Fibroblast of skin of scalp (primary cell): ENCODE measurements at regions not wholly inside any gene's neighbourhood (a gene's known extent, or its start where the extent isn't known, plus 50 kb on each side); places are given as distances from the start of the nearest gene placed in this dataset.

ENCODE experiments used
- DNase-seq: peaks from one replicate; pipeline ENCODE4 v3.0.0-alpha.2; 2013

DNA sequence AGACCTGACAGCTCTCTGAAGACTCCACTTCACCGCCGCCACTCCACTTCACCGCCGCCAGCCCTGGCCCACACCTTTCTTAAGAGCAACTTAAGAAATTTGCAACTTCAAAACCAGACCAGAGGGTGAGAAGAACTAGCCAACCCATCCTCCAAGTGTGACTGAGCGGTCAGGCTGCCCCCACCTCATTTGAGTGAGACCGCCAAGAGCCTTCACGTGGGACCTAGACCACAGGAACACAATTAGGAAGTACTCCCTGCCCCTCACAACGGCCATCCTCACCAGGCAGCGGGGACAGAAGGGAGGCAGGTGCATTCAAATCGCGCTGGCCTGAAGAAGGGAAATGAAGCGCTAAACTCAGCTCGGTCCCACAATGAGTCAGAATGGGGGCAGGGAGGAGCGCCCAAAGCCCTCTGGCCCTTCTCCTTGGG lies 156.8 kb upstream of the BCL6 start:
- DNase-seq, result no peak

DNA sequence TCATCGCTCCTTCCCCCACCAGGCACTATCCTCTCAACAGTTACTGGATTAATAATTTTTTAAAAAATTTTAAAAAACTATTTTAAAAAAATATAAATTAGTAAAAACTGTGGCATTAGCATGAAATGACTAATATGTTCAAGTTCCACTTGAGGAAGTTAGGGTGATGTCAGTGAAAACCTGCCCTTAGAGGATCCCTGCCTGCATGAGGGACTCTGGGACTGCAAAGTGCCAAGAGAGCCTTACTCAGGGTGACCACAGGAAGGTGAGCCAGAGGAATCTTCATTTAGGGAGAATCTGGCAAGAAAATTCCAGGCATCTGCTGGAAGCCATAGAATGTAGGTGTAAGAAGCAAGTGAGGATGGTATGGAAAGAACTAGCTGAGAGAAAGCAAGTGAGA lies 157.7 kb upstream of the BCL6 start:
- no peak for DNase-seq

DNA sequence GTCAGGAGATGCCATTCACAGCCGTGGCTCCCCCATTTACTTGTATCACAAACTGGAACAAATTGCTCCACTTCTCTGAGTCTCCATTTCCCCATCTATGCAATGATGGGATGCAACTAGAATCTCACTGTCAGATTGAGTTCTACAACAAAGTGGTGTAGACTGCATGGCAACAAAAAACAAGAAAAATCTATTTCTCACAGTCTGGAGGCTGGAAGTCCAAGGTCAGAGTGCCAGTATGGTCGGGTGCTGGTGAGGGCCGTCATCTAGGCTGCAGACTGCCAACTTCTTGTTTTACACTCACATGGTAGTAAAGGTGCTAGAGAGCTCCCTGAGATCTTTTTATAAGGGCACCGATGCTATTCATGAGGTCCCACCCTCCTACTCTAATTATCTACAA lies 158.4 kb upstream of the BCL6 start:
- no peak for DNase-seq

DNA sequence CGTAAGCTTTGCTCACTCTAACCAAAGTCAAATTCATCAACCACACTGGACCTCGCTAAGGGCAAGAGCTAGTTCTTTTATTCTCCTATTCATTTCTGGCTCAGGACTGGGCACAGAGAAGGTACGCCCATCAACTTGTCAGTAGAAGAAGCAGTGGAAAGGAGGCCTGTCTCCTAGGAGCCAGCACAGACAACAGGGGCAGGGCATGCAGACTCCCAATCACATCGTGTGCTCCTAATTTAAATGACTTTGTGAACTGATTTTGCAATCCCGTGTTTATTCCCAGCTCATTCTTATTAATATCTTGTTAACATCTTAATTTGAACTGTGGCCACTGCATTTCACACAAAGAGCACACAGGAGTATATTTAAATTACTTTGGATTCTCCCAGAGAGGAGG lies 161.1 kb upstream of the BCL6 start:
- no peak for DNase-seq

DNA sequence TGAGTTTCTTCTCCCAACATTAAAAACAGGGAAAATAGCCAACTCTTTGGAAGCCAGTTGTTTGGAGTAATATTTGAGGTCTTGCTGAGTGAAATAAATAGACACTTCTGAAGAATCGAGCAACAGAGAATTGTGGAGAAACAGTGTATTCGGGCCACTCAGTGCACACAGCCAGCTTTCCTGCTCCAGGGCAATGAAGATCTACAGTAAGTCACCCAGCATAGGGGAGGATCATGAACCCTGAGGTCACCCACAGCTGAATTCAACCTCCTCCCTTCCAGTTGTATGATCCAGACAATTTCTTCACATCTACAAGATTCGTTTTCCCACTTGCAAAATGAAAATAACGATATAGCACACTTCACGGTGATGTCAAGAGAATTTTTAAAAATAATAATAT lies 161.7 kb upstream of the BCL6 start:
- DNase-seq, result no peak

DNA sequence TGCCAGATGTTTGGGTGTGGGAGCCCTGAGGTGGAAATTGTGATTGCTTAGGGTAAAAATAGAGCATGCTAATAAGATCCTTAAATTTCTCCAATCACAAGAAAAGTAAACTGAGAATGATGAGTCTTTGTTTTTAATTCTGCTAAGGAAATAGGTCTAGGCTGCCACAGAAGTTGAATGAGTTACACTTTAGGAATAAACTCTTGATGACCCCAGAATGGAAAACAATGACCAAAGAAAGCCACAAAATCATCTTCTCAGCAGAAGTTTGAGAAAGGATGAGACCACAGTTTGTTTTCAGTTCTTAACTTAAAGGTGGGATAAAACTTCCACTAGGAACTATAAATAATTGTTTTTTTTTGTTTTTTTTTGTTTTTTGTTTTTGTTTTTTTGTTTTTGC lies 164.6 kb upstream of the BCL6 start:
- DNase-seq, result no peak

DNA sequence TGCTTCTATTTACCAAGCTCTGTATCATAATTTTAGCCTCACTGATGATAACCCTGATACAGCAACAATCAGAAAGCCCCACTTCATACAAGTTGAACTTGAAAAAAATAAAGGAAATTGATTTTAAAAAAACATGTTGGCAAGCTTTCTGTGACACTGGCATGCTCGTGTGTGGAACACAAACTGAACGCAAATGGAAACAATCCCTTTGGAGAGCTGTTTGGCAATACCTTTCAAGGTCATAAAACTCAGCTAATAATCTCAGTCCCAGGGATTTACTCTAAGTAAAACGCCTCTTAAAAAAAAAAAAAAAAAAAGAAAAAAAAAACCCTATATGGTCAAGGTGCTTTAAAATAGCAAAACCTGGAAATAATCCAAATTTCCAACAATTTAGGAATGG lies 166.7 kb upstream of the BCL6 start:
- no peak for DNase-seq

DNA sequence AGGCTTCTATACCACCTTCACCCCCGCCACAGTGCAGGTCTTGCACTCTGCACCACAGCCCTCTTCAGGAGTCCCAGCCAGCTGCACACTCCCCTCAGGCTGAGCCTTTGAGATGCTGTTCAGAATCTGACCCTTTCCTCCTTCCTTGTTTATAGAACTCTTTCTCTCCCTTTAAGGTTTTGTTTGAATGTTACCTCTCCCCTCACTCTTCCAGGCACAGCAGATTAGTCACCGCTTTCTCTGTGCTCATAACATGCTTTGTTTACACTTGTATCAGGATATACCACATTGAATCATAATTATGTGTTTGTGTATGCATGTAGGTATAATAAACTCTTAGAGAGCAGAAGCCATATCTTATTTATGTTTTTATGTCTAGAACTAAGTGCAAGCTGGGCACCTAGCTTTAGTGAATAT lies 168.4 kb upstream of the BCL6 start:
- no peak for DNase-seq

DNA sequence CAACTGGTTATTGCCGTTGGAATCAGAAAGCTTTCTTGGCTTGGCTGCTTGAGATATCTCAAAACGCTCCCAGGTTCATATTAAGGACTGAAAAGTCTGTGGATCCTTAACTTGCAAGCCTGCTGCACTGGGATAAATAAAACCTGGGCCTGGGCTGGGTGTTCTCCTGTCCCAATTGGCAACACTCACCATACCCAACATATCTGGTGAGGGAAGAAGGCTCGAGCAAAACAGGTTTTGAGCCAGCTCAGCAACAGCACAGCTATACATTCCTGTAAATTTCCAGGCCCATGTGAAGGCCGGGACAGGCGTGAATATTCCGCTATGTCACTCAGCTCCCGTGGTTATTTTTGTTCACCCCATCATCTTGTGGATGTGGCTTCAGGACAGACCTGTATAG lies 169.0 kb upstream of the BCL6 start:
- DNase-seq, result no peak

DNA sequence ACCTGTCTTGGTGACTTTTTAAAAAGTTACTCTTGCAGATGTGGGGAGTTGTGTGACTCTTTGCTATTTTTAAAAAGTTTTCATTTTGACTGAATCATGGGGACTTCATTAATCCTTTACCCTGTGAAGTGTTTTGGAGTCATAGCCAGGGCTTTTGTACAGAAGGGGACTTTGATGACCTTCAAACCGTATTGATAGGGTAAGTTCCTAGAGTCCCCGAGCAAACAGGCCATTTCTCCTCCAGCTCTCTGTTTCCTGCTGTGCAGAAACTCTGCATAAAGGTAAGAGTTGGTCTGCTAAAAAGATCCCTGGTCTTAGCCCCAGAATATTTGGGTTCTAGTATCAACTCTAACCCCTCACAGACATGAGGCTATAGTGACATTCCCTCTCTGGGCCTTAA lies 170.8 kb upstream of the BCL6 start:
- no peak for DNase-seq

DNA sequence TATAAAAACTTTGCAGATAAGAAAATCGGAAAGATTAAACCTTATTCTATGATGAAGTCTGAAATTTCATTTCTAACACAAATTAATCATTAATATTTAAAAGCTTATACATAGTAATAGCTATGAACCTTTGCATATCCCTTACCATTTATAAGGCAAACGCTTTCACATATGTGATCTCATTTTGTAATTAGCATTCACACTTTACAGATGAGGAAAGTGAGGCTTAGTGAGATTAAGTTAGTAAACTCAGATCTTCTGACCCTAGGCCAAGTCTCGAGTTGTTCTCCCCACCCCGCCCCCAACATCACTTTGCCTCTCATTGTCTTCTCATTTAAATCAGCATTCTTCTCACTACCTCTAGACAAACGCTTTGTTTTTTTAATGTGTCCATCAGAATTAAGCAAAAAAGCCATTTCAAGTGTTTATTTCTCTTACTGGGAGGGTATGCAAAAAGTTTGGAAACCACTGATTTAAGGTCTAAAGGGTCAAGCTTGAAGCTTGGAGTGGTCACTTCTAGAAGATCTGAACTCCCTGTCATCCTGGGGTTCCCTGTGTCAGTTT lies 172.9 kb upstream of the BCL6 start:
- no peak for DNase-seq

DNA sequence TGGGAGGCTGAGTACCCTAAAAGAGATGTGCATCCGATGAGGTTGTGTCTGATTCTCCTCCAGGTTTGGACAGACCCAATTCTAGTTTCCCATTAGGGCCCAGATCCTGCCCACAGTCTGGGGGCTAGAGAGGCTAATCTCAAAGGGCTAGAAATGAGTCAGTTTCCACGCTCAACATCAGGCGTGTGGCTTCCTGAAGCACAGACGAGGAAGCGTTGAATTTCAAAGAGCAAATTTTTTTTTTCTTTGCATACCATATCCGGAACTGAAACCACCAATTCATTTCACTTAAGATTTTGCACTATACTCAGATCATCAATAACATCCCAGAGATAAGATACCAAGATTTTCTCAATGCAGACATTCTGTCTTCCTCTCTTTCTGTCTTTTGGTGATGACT lies 173.8 kb upstream of the BCL6 start:
- no peak for DNase-seq

DNA sequence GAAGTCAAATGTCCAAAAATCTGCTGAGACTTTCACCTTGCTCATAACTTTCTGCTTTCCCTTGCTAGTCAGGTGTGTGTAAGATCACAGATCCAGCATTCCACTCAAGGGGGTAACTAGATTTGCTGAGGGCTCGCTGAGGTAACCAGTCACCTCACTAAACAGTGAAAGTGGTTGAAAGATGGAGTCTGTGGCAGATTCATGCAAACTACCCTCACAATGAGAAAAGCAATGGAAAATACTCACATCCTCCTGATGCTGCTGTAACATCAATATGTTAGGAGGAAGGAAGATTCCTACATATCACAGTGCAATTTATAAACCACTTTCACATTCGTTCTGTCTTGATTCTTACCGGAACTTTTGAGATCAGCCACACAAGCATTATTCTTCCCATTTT lies 174.3 kb upstream of the BCL6 start:
- DNase-seq, result no peak

DNA sequence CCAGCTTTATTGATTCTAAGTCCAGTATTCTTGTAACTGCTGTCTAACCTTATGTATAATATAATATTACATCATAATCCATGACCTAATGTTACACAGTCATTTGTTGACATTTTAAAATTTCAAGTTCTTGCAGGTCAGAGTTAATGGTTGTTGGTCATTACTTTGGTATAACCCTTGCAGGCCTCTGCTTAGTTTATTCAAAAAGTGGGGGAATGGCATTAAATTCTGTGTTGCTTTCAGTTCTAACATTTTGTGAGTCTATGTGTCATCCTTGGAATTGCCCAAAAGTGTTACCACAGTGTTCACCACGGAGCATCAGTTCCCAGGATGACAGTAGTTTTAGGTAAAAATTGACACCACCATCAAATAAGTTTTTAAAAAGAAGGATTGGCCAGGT lies 174.8 kb upstream of the BCL6 start:
- DNase-seq, result no peak

DNA sequence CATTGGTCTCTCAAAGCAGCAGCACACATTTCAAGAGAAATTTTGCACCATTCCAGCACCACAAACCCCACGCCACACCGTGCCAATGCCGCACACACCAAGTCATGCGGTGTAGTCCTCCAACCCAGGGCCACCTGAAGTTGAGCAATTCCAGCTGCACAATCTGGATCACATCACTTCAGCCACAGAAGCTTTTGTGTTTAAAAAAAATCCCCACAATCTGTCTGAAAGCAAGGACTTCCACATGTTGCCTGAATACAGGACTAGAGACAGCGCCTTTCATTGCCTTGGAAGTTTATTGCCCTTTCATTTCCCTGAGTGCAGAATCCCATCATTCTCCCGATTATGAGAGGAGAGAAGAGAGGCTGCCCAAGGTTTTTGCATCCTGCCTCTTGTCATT lies 175.6 kb upstream of the BCL6 start:
- no peak for DNase-seq

DNA sequence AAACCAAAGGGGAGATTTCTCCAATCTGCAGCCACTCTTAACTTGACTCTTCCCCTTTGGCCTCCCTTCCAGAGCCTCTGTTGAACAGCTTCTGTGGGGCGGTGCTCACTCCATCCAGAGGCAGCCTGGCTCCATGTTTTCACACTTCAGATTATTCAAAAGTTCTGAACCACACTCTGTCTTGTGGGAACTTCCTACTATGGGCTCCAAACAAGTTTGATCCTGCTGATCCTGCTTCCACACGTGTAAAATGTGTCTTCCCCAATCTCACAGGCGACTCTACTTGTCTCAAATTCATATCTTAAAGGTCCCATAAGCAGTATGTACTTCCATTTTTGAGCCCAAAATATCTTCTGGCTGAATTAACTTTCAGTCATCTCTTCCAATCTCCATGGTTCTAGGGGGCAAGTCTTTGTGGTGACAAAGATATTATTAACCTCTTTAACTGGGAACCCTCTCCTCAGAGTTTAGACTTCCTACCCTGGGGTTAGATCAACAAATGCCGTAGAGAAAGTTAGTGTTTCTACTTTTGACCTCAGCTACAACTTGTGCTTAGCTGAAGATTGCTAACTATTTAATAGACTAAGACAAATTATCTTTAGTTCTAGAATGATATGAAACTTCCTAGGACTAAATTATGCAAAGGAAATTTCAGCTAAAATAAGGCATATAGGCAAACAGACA lies 176.3 kb upstream of the BCL6 start:
- DNase-seq, result no peak

DNA sequence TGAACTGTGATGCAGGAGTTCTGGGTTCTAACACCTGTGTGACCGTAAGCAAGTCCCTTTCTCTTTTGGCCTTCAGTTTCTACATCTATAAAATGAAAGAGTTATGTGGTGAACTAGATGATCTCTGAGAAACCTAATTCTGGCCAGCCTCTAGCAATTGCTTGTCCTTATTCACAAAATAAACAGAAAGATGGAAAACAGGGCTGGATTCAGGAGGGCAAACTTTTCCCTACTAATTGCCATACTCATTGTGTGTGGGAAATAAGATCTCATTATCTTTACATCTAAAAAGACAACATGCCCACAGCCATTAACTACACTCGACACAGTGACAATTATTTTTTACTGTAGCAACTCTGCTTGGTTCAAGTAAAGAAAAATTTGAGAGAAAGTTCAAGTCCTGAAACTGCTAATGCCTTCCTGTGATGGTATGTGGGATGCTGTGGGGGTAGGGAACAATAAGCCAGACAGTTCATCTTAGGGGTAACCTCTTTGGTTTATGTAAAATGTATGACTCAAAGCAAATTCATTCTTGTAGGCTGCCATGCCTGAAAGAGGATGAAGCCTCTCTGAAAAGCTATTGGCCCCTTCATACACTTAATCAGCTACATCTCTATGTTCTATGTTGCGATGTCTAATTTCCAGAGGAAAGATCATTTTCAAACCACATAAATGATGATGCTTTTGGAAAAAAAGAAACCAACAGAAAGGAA lies 177.6 kb upstream of the BCL6 start:
- DNase-seq, result peak; percentile 74

DNA sequence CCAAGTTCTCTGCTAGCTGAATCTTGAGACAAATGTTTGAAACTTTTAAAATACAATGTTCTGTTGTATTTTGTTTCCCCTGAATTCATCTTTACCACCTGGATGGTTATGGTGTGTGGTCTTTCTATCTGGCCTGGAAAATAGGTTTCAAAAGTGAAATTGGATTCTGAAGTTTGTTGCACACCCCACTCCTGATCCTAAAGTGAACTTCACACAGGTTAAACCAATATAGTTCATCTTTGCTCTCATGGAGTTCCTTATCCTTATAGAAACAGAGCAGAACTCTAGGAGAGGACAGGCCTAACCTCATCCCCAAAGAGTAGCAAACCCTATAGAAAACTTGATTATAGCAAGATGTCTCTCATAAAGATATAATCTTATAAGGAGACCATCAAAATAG lies 179.4 kb upstream of the BCL6 start:
- DNase-seq, result no peak

DNA sequence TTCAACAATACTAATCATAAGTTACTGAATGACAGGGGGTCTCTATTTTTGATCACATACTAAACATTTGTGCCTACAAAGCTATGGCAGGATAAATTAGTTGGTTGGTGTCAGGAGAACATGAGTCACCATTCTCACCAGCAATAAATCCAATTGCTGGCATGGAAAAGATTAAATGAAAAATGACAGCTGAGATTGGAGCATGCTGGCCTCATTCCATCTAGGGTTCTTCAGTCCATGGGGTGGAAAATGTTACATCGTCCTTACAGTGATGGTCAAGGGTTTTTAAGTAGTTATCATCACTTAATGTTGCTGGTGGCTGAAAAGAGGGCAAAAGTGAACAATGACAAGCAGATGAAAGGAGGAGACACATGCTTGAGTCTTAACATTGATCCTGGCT lies 180.1 kb upstream of the BCL6 start:
- no peak for DNase-seq

DNA sequence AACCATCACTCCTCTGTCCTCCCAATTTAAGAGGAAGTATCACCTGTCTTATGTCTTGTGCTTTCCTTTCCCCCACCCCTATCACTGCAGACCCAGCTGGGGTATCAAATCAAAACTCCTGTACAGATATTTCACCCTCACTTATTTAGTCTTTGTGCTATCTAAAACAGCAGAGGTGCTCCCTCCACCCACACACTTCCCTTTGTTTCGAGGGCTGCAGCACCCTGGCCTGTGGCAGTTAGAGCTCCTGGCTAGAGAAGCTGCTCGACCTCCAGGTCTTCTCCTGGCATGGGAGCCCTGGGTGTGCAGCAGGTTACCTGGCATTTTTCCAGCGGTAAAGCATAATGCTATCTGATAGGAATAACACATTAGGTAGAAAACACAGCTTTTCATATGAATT lies 181.4 kb upstream of the BCL6 start:
- no peak for DNase-seq

DNA sequence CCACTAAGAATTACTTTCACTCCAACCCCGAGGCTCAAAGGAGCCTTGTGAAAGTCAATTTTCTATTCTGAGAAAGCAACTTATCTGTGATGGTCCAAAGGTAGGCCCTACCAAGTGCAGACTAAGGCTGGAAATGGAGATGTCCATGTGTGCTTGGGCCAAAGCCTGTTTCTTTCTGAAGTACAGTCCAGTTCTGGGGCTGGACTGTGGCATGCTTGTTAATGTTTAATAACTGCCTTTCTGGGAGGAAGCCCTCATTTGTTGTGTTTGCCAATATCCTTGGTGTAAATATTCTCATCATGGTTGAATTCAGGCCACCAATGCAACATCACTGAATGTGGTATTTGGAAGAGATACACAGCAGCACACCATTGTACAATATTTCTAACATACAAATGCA lies 182.3 kb upstream of the BCL6 start:
- DNase-seq, result no peak

DNA sequence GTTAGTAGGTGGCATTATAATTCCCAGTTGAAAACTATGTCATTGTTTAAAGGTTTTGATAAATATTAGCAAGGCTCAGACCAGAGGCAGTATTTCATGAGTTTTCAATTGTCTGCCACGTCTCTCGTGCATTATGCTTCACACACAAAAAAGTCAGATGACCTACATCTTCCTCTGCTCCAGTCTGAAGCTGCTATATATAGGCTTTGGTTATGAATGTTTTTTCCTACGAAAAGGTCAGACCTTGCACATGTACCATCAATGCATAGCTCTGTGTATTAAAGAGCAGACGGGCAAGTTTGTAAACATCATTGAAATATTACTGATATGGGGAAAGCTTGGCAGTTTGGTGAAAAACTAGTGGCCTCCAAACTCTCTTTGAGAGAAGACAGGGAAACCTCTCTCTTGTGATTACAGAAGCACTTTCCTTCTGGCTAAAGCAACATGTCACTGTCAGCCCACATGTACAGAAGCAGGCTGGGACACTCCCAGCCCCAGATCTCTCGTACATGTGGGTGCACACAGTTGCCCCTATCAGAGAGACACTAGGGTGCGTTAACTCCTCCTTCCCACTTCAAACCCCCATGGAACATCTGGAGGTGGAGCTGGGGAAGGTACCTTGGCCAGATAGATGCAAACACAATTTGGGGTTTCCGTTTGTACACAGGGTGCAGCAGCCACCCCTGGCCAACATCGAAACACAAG lies 184.0 kb upstream of the BCL6 start:
- no peak for DNase-seq

DNA sequence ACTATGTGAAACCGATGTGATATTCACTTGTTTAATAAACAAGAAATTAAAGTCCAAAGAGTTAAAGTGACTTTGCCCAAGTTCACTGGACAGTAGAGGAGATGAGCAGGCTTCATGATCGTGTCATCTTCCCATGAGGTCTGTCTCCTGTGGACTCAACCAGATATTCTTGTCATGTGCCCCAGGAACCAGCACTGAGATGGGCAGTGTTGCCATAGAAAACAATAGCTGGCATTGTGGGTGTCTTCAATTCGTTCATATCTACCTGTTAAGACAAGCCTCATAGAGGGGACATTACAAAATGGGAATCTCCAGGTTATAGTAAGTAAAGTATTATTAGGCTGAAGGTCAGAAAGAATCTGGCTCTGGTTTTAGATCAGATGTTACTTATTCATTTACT lies 184.8 kb upstream of the BCL6 start:
- DNase-seq, result no peak

DNA sequence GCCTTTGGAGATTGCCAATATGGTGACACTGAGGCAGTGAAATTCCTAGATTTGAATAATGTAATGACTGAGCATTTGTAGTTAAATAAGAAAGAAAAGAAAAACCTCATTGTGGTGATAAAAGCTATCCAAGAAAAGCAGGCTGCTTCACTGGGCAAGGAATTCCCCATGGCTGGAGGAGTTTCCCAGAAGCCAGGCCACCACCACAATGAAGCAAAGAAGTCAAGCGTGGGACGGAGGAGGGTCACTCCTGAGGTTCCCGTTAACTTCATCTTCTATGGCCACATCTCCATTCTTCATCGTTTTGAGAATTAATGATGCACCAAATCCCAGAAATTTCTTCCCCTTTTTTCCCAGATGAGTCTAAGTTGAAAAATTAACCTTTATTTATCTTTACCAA lies 185.8 kb upstream of the BCL6 start:
- no peak for DNase-seq
